HEK293 (cell line): ENCODE measurements at regions not wholly inside any gene's neighbourhood (a gene's known extent, or its start where the extent isn't known, plus 50 kb on each side); places are given as distances from the start of the nearest gene placed in this dataset.

Source experiments
- CTCF ChIP-seq: fragments of 450-650 bp; formaldehyde crosslinking; IDR thresholded peaks from 2 replicates; pipeline ENCODE4 v1.5.1; 2016; ENCODE audit warnings: missing biosample characterization, missing genetic modification characterization
- KLF1 ChIP-seq: fragments of 450-650 bp; formaldehyde crosslinking; IDR thresholded peaks from 2 replicates; pipeline ENCODE4 v1.5.1; 2016; ENCODE audit warnings: missing biosample characterization, missing genetic modification characterization
- PATZ1 ChIP-seq: fragments of 450-650 bp; formaldehyde crosslinking; IDR thresholded peaks from 2 replicates; pipeline ENCODE4 v1.5.1; 2016; ENCODE audit warnings: missing biosample characterization, missing genetic modification characterization
- PBX3 ChIP-seq: sonication (generic); formaldehyde crosslinking; IDR thresholded peaks from 2 replicates; pipeline ENCODE4 v1.8.1; 2022; ENCODE audit warnings: mild to moderate bottlenecking, moderate library complexity, missing genetic modification reagents
- PRDM10 ChIP-seq: fragments of 450-650 bp; formaldehyde crosslinking; IDR thresholded peaks from 2 replicates; pipeline ENCODE4 v1.5.1; 2016; ENCODE audit warnings: missing biosample characterization, missing genetic modification characterization
- YY1 ChIP-seq: fragments of 450-650 bp; formaldehyde crosslinking; IDR thresholded peaks from 2 replicates; pipeline ENCODE4 v1.5.1; 2018; ENCODE audit warnings: missing biosample characterization, missing genetic modification characterization
- ZNF114 ChIP-seq: fragments of 450-650 bp; formaldehyde crosslinking; IDR thresholded peaks from 2 replicates; pipeline ENCODE4 v1.5.0; 2017; ENCODE audit warnings: missing biosample characterization, missing genetic modification characterization
- ZNF132 ChIP-seq: fragments of 450-650 bp; formaldehyde crosslinking; IDR thresholded peaks from 2 replicates; pipeline ENCODE4 v1.5.1; 2017; ENCODE audit warnings: missing biosample characterization, missing genetic modification characterization, borderline replicate concordance

GRCh38 chr18:41798879-41799278 is 156.2 kb upstream of the PIK3C3 start:
- TF ChIP-seq PATZ1 (tag by site-specific recombination) (no peak), CTCF (tag by site-specific recombination) (no peak), PBX3 (CRISPR knock-in tag) (no peak), ZNF132 (tag by site-specific recombination) (no peak), YY1 (tag by site-specific recombination) (no peak), PRDM10 (tag by site-specific recombination) (no peak), KLF1 (no peak), ZNF114 (tag by site-specific recombination) (no peak)
